ENCODE measurements at regions not wholly inside any gene's neighbourhood (a gene's known extent, or its start where the extent isn't known, plus 50 kb on each side); places are given as distances from the start of the nearest gene placed in this dataset.

DNA sequence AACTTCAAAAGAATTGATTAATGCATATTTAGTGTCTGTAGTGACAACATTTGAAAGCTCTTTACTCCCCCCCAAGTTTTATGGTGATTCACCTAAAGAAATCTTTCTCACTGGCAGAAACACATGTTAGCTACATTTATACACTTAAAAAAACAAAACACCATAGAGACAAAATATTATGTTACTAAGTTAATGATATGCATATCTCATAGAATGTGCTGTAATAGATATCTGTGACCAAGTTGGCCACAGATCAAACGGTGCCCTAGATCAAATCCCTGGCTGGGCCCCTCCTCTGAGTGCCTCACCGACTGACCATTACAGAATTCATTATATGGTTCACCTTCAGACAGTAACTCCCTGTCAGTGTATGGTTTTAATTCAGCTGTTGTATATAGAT, 322.1 kb upstream of the LYPLAL1 start:
- RAD21 ChIA-PET (ENCODE audit: low non-redundant PET in 1 of 2, low total read pairs in 2 of 2, uncharacterized antibody in 2 of 2, unreplicated experiment in 2 of 2), result no interaction called here
- Histone ChIP-seq H4K20me1 (ENCODE audit: insufficient read depth) (no peaks in the 10 kb centered on the region), H3K36me3 (ENCODE audit: control insufficient read depth in 1 of 2, insufficient read depth in 2 of 2, low read length in 2 of 2) (no peaks in the 10 kb centered on the region), H2AFZ (ENCODE audit: low read depth, low read length, poor library complexity, severe bottlenecking) (no peak overlapping the region), H3K9me3 (ENCODE audit: control insufficient read depth in 1 of 2, insufficient read depth in 1 of 2, low read depth in 1 of 2, low read length in 2 of 2) (no peaks in the 10 kb centered on the region), H3K4me2 (ENCODE audit: low read length) (no peak overlapping the region), H3K79me2 (ENCODE audit: insufficient read depth, low read length) (no peaks in the 10 kb centered on the region), H3K9me2 (ENCODE audit: insufficient read depth) (no peaks in the 10 kb centered on the region), H3K27me3 (ENCODE audit: insufficient read depth, low read length) (no peaks in the 10 kb centered on the region), H3K4me3 (replicated peaks in 1 of 2; ENCODE audit: low read depth in 1 of 2, low read length in 2 of 2) (no peak overlapping the region), H3K4me1 (ENCODE audit: control insufficient read depth in 1 of 2, insufficient read depth in 2 of 2, low read length in 2 of 2) (no peaks in the 10 kb centered on the region; a peak in 1 of 4 replicates), H3K9ac (ENCODE audit: low read length) (no peak overlapping the region), H3K27ac (ENCODE audit: low read depth, low read length) (no peak overlapping the region)
- intact Hi-C loops (cut with micrococcal nuclease), result no loop called here
- POLR2A ChIA-PET, result no interaction called here
- DNase-seq (ENCODE audit: low read depth, low spot score), result no peak
- TF ChIP-seq CBX3 (IDR thresholded peaks at IDR 0.05; ENCODE audit: low read depth) (no peak), POLR2A (IDR thresholded peaks at IDR 0.05; ENCODE audit: borderline replicate concordance, extremely low read depth, insufficient read depth, insufficient read length) (no peak), YY1 (IDR thresholded peaks at IDR 0.05; ENCODE audit: extremely low read depth, insufficient replicate concordance, low read depth, low read length) (no peak), EZH2phosphoT487 (IDR thresholded peaks at IDR 0.05; ENCODE audit: borderline replicate concordance) (no peak), EZH2 (IDR thresholded peaks at IDR 0.05) (no peak), POLR2AphosphoS5 (IDR thresholded peaks at IDR 0.05; ENCODE audit: low read depth, low read length) (no peak), EGR1 (IDR thresholded peaks at IDR 0.05; ENCODE audit: low read depth) (no peak), JUND (IDR thresholded peaks at IDR 0.05) (no peak), ZFX (IDR thresholded peaks at IDR 0.05) (no peak), SP1 (IDR thresholded peaks at IDR 0.05; ENCODE audit: low read depth) (no peak)
- TF ChIP-seq, protein P1, sequence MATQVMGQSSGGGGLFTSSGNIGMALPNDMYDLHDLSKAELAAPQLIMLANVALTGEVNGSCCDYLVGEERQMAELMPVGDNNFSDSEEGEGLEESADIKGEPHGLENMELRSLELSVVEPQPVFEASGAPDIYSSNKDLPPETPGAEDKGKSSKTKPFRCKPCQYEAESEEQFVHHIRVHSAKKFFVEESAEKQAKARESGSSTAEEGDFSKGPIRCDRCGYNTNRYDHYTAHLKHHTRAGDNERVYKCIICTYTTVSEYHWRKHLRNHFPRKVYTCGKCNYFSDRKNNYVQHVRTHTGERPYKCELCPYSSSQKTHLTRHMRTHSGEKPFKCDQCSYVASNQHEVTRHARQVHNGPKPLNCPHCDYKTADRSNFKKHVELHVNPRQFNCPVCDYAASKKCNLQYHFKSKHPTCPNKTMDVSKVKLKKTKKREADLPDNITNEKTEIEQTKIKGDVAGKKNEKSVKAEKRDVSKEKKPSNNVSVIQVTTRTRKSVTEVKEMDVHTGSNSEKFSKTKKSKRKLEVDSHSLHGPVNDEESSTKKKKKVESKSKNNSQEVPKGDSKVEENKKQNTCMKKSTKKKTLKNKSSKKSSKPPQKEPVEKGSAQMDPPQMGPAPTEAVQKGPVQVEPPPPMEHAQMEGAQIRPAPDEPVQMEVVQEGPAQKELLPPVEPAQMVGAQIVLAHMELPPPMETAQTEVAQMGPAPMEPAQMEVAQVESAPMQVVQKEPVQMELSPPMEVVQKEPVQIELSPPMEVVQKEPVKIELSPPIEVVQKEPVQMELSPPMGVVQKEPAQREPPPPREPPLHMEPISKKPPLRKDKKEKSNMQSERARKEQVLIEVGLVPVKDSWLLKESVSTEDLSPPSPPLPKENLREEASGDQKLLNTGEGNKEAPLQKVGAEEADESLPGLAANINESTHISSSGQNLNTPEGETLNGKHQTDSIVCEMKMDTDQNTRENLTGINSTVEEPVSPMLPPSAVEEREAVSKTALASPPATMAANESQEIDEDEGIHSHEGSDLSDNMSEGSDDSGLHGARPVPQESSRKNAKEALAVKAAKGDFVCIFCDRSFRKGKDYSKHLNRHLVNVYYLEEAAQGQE (IDR thresholded peaks at IDR 0.05; ENCODE audit: low read depth), result no peak
- CTCF ChIA-PET, result no interaction called here
- no TSS peak for BruUV-seq (replicated peaks)
- ATAC-seq, result no peak
